Right forelimb (tissue), 1 donor: ENCODE measurements at regions not wholly inside any gene's neighbourhood (a gene's known extent, or its start where the extent isn't known, plus 50 kb on each side); places are given as distances from the start of the nearest gene placed in this dataset.

Source experiments
- DNase-seq: peaks from one replicate; pipeline ENCODE4 v3.0.0-alpha.2; 2018

- DNase-seq, result no peak
Observed at GRCh38 chr21:41689289-41689583, 77.6 kb downstream of the RIPK4 start.

- DNase-seq, result no peak
Observed at GRCh38 chr21:41687633-41688032, 79.2 kb downstream of the RIPK4 start.

GRCh38 chr21:41686664-41687063, 80.2 kb downstream of the RIPK4 start:
- DNase-seq, result no peak

- no peak for DNase-seq
Observed at GRCh38 chr21:41685511-41686149, 81.2 kb downstream of the RIPK4 start.

GRCh38 chr21:41684381-41685245, 82.2 kb downstream of the RIPK4 start:
- DNase-seq, result no peak

- DNase-seq, result no peak
Observed at GRCh38 chr21:41683815-41684214, 83.0 kb downstream of the RIPK4 start.

- DNase-seq, result no peak
Observed at GRCh38 chr21:41682719-41683179, 84.1 kb downstream of the RIPK4 start.

- DNase-seq, result no peak
Observed at GRCh38 chr21:41681939-41682718, 84.7 kb downstream of the RIPK4 start.

- DNase-seq, result no peak
Observed at GRCh38 chr21:41681348-41681801, 85.5 kb downstream of the RIPK4 start.

GRCh38 chr21:41680444-41681347, 86.2 kb downstream of the RIPK4 start:
- no peak for DNase-seq

GRCh38 chr21:41678924-41679318, 87.9 kb downstream of the RIPK4 start:
- DNase-seq, result peak; percentile 87

GRCh38 chr21:41678016-41678923, 88.6 kb downstream of the RIPK4 start:
- DNase-seq, result no peak

- DNase-seq, result no peak
Observed at GRCh38 chr21:41677671-41678015, 89.2 kb downstream of the RIPK4 start.

- no peak for DNase-seq
Observed at GRCh38 chr21:41676198-41676597, 90.7 kb downstream of the RIPK4 start.

- DNase-seq, result no peak
Observed at GRCh38 chr21:41675574-41675973, 91.3 kb downstream of the RIPK4 start.

- no peak for DNase-seq
Observed at GRCh38 chr21:41674402-41674801, 92.5 kb downstream of the RIPK4 start.

- DNase-seq, result no peak
Observed at GRCh38 chr21:41673596-41674335, 93.1 kb downstream of the RIPK4 start.

GRCh38 chr21:41673071-41673470, 93.8 kb downstream of the RIPK4 start:
- peak; percentile 27 for DNase-seq

GRCh38 chr21:41672543-41672915, 94.3 kb downstream of the RIPK4 start:
- no peak for DNase-seq

GRCh38 chr21:41671859-41672542, 94.9 kb downstream of the RIPK4 start:
- DNase-seq, result peak; percentile 38
